Stimulated activated CD4-positive, alpha-beta T cell treated with anti-CD3 and anti-CD28 coated beads, Interleukin-2, amount 100 ng/mL, for 4 hours (primary cell): ENCODE measurements at regions not wholly inside any gene's neighbourhood (a gene's known extent, or its start where the extent isn't known, plus 50 kb on each side); places are given as distances from the start of the nearest gene placed in this dataset.

Experiments
- DNase-seq: peaks from one replicate; pipeline ENCODE4 v3.0.0-alpha.2; 2020; ENCODE audit warnings: low read depth

DNA sequence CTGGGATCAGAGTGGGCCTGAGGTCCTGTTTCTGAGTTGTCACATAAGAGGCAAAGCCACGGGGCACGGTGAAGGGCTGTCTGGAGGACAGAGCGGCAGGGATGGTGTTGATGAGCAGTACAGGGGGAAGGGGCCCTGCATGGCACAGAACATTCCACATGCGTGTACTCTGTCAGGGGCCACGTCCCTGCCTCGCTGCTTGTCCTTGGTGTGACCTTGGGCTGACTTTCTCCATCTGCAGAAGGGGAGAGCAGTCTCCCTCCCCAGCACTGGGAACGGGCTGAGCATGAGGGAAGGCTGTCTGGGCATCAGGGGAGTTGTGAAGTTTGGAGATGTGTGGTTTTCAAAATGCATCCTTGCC lies 71.5 kb upstream of the GSE1 start:
- no peak for DNase-seq

DNA sequence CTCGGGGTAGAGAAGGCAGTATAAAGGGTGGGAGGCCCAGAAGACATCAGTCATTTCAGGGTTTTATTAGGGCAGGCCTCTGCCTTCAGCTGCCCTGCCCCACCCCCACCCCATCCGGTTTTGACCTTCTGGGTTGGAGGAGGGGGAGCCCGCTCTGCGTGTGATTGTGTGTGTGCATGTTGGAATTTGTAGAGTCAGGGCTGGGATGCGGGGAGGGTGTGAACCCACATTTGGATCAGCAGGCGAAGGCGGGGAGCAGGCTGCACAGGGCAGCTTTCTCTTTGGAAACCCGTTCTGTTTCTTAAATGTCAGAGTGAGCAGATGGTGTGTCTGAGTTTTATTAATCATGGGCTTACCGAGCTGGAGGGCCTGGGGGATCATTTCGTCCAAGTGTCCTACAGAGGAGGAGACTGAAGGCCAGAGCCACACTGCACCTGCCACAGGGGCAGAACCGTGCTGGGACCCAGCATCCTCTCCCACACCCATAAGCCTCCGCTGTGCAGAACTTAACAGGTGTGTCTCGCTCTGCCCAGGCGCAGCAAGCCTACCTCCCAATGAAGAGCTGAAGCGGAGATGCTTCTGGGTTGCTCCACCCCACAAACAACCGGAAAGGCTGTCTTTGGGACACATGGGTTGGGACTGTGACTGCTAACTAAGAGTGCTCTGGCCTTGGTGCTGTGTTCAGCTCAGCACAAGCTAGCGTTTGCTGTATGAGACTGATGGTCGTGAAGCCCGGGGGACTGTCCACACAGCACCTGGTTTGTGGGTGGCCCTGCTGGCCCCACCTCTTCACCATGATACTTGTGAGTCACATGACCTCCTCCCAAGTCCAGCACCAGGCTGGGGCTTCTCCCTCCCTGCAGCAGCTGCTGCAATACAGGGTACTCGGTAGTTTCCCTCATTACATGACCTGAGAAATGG lies 70.9 kb upstream of the GSE1 start:
- DNase-seq = no peak

DNA sequence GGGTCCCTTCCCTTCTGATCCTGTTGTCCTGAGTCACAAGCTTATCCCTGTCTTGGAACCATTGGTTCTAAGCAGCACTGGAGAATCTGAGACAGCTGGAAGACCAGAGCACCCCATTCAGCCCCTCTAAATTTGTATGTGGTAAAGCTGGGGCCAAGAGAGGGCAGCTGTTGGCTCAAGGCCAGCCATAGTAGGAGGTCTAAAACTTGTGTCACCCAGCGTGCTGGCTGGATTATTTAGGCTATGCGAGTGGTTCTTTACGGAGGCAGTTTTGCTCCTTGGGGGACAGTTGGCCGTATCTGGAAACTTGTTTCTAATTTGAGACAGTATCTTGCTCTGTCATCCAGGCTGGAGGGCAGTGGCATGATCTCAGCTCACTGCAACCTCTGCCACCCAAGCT lies 69.6 kb upstream of the GSE1 start:
- DNase-seq = no peak

DNA sequence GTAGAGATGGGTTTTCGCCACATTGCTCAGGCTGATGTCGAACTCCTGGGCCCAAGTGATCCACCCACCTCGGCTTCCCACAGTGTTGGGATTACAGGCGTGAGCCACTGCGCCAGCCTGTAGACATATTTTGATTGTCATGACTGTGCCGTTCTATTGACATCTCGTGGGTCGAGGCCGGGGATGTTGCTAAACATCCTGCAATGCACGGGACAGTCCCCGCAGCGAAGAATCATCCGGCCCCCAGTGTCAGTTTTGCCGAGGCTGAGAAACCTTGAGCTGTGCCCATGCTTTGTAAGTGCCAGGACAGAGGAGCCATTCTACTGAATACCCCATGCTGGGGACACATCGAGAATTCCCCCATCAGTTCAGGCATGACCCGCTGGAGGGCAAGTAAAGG lies 69.1 kb upstream of the GSE1 start:
- DNase-seq = no peak

DNA sequence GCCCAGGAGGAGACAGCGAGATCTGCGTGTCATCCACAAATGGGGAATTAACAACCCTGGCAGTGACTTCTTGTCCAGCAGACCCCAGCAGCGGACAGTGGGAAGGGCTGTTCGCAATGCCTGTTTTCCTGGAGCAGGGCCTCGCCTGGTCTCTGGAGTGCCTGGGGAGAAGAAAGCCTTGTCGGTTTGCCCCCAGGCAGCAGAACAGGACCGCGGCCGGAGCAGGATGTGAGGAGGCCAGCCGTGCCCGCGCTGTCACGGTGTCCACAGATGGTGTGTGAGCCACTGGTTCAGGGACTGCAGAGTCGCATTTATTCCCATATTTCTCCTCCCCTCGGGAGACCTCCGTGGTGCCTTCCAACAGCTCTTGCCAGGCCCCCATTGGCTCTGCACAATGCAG lies 68.5 kb upstream of the GSE1 start:
- DNase-seq = no peak

DNA sequence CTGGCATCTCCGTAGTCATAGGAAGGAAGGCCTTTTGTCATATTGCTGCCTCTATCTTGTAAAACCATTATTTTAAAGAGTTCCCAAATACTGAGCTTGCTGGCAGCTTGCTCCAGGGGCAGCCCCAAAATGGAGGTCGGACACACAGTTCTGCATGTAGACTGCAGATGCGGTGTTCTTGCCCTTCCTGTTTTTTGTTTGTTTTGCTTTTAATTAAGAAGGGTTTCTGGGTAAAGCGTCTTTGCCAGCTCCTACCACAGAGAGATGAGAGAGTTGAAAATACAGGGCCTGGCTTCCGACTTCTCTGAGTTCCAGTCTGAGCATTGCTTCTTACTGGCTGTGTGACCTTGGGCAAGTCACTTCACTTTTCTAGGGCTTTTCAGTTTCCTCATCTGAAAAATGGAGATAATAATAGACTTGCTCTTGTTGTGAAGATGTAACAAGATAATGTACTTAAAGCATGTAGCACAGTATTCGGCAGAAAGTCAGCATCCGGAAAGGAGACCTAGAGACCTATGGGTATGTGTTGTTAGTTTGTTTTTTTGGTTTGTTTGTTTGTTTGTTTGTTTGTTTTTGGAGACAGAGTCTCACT lies 67.8 kb upstream of the GSE1 start:
- no peak for DNase-seq

DNA sequence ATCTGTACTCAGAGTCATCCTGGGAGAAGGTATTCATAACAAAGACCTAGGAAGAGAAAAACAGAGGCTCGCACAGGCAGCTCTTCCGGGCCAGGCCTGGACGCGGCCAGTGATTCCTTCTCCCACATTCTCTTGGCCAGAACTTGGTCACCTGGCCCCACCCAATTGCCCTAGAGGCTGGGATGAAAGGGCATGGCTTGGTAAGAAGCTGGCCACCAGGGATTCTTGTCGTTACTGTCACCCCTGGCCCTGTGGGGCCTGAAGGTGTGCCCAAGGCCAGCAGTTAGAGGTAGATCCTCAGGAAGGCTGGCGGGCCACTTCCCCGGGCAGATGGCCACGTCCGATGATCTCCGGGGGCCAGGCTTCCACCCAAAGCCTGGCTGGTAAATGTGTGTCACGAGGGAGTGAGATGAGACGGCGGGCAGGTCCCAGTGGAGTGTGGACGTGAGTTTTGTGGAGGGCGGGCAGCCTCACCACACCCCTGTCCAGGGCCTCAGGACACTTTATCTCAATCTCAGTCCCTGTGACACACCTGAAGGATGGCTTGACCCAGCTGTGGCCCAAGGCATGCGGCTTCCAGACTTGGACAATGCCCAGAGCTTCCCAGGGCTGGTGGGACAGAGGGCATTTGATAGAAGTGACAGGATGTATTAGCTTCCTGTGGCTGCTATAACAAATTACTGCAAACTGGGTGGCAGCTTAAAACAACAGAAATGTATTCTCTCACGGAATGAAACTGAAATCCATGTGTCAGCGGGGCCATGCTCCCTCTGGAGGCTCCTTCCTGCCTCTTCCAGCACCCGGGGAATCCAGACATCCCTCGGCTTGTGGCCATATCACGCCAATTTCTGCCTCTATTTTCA lies 66.3 kb upstream of the GSE1 start:
- no peak for DNase-seq

DNA sequence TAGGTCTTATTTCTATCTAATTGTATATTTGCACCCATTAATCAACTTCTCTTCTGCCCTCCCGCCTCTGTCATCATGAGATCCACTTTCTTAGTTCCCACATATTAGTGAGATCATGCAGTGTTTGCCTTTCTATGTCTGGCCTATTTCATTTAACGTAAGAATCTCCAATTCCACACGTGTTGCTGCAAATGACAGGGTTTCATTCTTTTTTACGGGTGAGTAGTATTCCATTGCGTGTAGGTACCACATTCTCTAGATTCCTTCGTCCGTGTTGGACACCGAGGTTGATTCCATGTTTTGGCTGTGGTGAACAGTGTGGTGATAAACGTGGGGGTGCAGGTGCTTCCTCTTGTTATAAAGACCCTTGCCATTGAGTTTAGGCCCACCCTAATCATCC lies 64.7 kb upstream of the GSE1 start:
- no peak for DNase-seq

DNA sequence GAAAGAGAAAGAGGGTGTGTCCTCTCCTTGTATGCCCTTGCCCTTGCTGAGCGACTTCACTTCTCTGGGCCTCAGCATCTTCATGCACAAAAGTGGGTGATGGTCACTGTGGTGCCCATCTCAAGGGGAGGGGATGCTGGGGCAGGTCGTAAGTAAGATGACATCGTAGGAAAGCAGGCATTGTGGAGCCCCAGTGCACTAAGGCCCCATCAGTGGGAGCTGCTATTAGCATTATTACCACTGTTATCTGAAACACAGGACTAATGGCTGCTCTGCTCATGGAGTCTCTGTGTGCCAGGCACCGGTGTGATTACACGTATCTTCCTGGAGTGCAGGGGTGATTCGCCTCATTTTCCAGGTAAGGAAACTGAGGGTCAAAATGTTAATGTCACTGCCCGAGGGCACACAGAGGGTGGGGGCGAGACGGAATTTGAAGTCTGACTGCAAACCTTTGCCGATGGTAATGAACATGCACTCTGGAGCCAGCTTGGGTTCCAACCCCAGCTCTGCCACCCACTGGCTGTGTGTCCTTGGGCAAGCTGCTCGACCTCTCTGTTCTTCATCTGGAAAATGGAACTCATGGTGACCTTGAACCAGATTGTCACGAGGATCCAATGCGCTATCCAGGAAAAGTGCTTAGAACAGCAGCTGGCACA lies 63.2 kb upstream of the GSE1 start:
- DNase-seq = no peak

DNA sequence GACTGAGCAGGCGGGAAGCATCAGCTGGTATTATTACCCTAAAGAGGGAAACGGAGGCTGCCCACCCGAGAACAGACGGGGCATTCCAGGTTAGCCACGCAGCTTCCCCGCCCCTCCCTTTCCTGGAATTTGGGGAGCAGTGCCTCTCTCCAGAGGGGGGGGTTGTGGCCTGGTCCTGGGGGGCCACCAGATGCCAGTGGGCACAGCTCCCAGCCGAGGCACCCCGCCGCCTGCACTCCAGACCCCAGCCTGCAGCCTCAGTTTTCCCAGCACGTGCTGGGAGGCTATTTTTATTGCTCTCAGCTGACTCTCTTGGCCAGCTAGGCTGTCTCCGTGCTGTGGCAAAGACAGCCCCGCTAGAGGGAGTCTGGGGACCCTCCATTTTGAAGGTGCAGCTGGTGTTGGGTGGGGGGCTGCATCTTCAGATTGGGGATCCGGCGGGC lies 62.7 kb upstream of the GSE1 start:
- no peak for DNase-seq

DNA sequence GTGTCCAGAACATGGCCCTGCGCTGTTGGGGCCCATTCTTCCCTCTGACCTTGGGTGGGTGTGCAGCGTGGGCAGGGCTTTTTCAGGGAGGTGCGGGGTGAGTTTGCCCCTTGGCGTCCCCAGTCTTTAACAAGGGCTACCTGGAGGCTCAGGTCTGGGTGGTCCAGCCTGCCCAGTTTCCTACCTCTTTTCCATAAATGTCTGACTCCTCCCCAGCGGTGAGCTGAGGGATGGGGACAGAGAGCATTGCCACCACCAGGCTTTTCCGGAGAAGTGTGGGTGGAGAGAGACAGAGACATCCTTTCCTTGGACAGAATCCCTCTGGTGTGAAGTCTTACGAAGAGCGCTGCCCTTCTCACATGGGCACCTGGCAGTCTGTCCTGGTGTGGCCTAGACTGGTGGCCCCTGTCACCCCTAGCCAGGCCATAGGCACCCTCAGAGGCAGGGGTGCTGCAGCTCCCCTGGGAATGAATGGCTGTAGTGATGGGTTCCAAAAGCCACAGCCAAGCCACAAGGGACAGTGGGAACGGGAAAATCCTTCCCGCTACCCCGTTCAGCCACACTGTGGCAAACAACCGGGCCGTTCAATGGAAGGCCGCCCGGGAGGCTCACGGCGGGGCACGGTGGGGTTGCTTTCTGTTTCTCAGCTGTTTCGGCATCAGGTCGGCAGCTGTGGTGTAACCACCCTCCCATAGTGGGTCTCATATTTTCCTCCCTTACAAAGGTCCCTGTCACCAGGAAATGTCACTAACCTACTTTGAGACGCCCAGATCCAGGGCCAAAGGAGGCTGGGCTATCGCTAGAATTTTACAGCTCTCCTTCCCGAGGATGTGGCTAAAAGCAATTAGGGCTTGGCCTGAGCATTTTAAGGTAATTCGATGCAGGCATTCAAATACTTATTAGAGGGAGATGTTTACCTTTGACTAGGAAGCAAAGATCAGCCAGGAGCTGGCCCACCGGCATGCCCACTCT lies 61.9 kb upstream of the GSE1 start:
- no peak for DNase-seq

DNA sequence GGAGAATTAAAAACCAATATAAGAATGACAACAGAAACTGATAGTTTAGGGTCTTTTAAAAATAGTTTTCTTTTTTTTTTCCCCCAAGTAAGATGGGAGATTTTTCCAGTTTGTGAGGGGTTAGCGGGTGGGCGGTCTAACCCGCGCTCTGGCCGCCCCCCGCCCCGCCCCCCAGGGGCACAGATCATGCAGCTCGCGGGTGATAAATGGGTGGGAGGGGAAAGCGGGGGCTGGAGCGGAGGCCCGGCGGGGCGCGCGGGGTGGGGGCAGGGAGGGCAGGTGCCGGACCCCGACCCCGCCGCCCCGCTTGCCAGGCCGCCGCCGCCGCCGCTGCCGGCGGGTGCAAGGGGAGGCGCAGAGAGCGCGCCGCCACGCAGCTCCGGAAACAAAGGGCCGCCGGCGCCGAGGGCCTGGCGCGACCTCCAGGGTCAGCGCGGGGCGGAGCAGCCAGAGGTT lies 60.1 kb upstream of the GSE1 start:
- DNase-seq = no peak

DNA sequence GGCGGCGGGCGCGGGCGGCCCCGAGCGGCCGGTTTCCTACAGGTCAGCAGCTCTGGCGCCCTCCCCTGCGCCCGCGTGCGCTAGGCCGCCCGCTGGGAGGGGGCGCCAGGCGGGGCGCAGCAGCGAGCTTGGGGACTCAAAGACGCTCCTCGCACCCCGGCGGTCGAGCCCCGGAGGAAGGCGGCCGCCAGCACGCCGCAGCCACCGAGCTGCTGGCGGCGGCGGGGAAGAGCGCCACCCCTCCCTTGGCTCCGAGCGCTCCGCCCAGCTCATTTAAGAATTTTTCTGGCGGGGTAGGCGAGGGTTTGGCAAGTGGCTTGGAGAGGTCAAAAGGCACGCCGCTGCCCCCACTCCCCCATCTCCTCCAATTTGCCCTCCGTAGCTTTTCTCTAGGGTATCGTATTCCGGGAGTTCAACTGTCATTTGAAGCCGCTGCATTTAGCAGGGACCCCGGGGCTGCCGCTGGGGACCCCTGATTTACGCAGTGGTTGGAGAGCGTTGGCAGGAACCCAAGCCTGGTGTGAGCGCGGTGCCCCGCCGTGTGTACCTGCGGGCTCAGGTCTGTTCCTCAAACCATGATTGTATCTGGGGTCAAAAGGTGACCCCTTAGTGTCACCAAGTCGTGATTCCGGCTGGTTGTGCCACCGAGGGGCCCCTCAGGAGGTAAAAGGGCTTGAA lies 59.5 kb upstream of the GSE1 start:
- DNase-seq = no peak

DNA sequence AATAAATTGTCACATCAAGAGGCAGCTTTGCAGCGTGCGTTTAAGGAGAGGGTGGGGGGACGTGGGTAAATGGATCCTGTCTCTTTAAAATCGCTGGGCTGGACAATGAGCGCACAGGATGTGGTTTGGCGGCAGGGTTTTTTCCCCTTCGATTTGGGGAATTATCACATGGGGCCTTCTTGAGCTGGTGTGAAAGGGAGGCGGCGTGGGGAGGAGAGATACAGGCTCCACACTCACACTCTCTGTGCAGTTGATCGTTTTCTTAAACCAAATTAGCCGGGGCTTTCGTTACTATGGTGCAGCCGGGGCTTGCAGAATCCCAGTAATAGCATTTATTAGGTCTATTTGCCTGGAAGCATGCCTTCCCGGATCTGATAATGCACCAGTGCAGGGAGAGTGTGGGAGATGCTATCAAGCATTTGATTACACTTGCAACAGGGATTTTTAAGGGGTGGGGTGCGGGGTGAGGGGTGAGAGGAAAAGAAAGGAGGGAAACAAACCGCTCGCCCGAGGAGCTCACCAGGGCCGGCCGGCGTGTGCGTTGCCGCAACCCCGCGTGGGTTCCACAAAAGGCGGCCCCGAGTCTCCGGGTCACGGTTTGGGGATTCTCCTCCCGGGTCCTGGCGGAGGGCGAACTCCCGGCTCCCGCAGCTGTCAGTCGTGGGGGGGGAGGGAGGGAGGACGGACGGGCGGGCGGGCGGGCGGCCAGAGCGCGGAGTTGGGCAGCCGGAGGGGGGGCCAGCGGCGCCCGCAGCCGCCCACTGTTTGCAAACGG lies 58.8 kb upstream of the GSE1 start:
- DNase-seq = peak; percentile 66

DNA sequence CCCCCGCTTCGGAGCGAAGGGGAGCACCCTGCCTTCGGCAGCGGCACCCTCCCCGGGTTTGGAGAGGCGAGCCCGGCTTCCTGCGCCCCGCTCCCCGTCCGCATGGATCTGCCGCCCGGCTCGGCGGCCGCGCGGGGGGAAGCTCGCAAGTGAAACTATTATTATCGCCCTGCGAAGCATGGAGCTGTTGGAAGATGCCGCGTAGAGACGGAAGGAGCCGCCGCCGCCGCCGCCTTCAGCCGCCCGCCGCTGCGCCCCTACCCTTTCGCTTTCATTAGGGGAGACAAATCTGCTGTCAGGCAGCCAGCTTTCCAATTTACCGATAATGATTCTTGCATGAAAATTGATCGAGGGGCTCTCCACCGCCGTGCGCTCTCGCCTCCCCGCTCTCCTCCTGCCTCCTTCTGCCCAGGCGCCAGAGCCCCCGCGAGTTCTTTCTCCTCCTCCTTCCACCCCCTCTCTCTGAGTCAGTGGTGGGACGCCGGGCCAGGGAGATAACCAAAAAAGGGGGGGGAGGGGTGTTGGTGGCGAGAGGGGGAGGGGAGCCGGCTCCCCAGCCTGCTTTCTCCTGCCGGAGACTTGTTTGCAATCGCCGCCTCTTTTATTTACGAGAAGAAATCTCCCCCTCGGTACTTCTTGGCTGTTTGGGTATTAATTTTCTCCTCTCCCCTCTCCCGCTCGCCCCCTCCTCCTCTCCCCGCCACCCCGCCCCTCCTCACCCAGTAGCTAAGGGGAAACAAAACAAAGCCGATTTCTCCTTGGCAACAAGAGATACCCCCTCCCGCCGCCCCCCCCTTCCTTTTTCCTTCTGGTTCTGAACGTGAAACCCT lies 58.0 kb upstream of the GSE1 start:
- peak; percentile 69 for DNase-seq

DNA sequence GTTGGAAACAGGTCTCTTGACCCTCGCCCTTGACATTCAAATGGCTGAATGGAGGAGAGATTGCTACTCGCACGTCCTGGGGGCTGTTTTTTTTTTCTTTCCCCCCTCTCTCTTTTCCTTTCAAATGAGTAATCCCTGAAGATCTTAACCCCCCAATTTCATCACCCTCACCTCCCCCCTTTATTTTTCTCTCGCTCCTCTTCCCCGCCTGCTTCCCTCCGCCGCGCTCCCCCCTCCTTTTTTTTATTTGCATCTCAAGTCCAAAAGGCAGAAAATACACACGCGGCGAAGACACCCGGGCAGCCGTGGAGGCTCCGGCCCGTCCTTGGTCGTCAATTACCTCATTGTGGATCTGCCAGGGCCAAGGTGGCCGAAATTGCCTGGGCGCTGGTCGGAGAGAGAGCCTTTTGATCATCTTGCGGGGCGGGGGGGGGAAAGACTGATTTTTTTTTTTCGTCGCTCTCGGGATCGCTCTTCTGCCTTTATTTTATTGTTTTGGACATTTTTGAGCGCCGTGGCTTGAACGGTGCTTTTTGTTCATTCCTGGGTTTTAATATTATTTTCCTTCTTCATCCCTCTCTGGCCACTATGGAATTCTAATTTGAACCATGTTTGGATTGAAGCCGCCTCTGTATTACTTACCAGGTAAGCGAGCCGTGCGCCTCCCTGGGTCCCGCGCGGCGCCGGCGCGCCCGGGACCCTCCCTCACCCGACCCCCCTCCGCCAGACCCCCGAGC lies 57.2 kb upstream of the GSE1 start:
- DNase-seq = no peak

DNA sequence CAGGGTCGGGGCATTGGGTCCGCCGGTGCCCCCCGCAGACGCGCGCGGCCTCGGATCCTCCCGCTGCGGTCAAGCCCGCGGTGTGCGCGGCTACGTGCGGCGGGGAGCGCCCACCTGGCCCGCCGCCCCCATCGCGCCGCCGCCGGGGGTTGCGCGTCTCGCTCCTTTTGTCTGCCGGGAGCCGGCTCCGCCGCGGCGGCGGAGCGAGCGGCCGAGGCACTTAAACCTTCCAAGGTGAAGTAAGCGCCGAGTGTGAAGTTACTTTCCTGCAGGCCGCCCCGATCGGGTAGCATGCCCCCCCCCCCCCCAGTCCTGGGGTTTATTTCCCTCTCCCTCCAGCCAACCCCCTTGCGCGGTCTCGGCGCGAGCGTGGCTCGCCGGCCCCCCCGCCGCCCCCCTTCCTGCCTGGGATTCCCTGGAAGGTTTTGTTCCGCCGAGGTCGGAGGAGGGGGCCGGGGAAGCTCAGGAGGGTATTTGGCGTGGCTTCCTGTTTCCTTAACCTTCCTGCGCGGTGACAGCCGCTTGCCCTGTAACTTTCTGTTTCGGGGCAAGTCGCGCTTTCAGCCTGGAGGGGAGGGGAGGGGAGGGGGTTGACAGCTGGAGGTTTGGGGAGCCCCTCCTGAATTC lies 56.6 kb upstream of the GSE1 start:
- DNase-seq = peak; percentile 55
